HG02678 (cell line): ENCODE measurements at regions not wholly inside any gene's neighbourhood (a gene's known extent, or its start where the extent isn't known, plus 50 kb on each side); places are given as distances from the start of the nearest gene placed in this dataset.
A peak's percentile ranks its signal among the peaks of the same experiment; 100 is the strongest.

ENCODE experiments used
- ATAC-seq: cut with Tn5 transposase; IDR thresholded peaks from one replicate; pipeline ENCODE4 v1.9.1; 2021; ENCODE audit warnings: mild to moderate bottlenecking, moderate library complexity; ENCODE audit not compliant: unreplicated experiment

DNA sequence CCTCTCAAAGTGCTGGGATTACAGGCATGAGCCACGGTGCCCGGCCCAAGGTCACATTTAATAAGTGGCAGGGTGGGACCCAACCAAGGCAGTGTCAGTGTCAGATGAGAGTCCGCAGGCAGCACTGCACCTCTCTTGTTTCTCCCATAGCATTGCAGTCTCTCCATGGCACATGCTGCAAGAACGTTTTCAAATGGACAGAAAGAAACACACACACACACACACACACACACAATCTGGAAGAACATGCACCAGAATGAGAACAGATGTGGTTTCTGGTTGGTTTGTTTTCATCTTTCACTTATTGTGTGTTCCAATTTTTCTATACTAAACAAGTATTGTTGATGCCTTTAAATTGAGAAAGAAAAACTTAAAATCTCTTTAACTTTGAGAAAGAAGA is 126.5 kb downstream of the SYF2 start:
- no peak for ATAC-seq

DNA sequence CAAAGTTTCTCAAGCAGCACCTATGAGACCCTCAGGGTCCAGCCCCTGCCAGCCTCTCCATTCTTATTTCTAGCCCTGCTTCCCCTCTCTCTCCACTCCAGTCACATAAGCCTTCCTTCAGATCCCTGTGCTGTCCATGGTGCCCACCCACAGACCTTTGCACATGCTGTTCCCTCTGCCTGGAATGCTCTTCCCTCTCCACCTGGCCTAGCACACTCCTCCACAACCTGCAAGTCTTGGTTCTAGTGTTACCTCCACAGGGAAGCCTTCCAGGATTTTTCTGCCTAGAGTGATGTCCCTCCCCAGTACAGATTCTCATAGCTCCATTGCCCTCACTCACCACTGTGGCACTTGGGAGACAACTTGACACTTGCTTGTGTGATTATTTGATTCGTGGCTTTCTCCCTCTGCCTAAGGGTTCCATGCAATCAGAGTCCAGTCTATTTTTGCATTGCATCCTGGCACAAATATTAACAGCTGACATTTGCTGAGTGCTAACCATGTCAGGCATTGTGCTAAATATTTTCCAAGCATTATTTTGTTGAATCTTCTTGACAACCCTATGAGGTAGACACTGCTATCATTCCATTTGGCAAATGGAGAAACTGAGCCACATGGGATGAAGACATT is 127.3 kb downstream of the SYF2 start:
- ATAC-seq = no peak

DNA sequence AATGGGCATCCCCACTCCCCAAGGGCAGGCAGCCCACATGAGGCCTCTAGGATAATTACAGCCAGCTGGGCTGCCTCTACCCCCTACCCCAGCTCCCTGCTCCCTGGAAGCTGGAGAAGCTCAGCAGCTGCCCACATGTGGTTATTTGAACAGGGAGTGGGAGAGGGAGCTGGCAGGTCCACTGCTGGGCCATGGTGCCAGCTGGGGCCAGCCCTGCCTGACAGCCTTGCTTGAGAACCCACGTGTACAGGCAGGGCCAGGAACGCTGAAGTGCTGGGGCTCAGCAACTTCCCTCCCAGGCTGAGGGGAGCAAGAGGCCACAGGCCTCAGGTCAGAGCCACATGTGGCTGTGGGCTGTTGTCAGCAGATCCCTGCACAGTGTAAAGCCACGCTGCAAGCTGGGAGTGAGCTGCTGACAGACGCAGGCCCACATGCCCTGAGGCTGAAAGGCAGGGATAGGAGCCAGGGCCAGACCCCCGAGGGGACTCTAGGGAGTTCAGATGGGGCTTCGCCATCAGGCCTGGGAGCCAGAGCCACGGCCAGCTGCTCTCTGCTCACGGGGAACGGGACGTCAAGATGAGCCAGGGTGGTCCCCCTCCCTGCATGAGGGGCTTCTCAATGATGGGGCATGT is 129.0 kb downstream of the SYF2 start:
- no peak for ATAC-seq

DNA sequence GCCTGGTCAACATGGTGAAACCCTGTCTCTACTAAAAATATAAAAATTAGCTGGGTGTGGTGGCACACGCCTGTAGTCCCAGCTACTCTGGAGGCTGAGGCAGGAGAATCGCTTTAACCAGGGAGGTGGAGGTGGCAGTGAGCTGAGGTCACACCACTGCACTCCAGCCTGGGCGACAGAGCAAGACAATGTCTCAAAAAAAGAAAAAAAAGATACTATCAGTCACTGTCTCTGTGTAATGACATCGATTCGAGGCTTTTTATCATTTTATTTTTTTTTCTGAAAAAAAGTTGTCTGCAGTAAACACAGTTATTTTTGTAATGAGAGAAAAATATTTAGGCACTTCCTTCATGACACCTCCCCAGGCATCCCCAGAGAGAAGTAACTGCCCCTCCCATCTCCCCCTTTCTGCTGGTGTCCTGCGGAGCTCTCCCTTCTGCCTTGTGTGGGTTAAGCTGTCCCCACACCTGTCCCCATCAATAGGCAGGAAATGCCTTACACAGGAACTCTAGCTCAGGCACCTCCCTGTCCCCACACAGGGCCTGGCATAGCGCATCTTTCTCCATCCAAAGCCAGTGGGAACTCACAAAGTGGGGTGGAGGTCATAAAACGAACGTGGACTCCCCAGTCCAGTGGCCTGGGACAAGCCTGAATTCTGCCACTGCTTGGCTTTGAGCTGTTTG is 132.0 kb downstream of the SYF2 start:
- ATAC-seq = no peak

DNA sequence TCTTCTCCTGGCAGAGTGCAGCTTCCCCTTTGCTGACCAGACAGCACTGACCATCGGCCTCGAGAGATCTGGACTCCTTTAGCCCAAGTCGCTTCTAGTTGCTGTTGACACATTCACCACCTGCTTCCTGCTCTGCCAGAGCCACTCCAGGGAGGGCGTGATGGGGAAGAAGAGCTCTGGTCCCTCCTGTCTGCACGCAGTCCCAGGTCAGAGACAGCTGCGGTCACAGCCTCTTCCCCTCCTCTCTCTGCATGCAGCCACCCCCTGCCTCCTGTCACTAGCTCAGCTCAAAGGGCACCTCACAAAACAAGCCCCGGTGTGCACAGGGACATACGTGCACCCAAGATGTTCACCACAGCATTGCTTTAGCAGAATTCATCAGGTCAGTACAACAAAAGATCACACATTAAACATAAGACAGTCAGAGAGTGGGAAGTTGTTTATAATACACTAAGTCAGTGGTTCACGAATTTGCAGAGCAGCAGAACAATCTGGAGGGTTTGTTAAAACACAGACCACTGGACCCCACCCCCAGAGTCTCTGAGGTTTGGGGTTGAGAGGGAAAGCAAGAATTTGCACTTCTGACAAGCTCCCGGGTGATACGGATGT is 132.9 kb downstream of the SYF2 start:
- ATAC-seq = peak; percentile 35

DNA sequence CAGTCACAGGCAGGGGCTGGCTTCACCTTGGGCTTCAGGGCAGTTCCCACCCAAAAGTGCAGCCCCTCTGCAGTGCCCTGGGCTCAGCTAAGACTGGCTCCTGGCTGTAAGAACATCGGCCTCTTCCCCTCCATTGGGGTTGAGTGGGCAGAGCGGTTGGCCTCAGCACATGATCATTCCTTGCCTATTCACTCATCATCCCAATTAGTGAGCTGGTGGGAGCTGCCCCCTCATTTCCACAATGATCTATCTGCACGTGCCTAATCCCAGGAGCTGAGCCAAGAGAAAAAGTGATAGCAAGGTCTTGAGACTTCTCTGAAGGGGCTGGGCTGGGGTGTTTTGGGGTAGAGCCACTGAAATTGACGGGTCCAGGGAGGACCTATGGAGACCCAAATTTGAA is 133.6 kb downstream of the SYF2 start:
- no peak for ATAC-seq

DNA sequence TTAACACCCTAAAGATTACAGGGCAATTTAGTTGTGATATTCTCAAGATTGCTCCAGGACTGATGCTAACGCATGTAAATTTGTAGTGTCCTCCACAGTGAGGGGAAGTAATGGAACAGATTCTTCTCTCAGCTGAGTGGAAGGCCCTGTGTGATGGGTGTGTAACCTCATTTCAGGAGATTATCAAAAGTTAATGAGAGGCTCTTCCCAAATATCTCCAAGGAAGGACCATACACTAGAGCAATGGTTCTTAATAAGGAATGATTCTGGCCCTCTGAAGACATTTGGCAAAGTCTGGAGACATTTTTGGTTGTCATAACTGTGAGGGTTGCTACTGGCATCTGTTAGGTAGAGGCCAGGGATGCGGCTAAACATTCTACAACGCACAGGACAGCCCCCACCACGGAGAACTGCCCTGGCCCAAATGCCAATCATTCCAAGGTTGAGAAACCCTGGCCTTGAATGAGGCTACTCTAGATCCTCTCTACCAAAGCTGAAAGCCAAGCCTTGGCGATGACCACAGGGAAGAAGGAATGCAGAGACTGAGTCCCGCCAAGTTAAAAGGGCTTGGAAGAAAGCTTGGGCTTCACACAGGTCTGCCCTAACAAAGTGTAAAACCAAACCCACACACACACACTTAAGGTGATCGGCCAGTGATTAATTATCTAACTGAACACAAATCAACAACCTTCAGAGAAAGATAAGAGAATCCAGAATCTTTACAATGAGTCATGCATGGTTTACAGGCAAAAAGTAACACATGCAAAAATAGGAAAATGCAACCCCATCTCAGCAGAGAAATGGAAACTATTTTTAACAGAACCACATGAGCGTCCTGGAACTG is 135.8 kb downstream of the SYF2 start:
- ATAC-seq = no peak

DNA sequence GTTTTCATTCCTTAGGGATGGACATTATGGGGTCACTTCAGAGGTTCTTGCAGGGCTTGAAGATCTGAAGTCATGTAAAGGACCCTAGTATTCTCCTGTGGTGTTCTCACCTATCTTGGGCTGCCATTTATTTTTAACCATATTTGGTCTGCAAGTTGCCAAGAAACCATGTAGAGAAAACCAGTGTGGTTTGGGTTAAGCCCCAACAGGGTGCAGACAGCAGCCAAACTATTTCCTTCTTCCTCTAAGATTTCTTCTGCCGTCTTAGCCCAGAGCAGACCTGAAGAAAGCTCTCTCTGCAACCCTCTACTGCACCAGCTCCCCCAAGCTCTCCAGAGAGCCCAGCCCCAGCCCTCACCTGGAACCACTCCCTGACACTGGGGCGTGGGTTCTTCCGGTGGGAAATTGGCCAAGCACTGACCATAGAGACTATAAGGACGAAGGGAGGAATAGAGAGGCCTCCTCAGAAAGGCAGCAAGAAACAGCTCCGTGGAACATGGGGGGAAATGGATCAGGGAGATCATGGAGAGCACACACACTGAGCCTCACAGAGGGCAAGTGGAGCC is 136.6 kb downstream of the SYF2 start:
- ATAC-seq = peak; percentile 46

DNA sequence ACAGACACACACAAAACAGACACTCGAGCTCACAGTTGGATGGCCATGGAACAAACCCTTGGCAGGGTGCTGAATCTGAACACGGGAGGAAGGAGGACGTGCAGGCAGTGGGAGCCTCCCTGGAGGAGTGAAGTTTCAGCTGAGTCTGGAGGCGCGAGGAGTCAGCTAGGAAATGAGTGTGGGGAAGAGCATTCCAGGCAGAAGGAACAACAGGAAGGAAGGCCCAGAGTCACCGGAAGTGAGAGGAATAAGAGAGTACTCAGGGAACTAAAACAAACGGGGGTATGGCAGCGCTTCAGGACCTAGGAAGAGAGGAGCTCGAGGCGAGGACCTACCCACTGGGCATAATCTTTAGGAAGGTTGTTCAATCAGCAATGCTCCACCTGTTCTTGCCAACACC is 137.3 kb downstream of the SYF2 start:
- ATAC-seq = no peak

DNA sequence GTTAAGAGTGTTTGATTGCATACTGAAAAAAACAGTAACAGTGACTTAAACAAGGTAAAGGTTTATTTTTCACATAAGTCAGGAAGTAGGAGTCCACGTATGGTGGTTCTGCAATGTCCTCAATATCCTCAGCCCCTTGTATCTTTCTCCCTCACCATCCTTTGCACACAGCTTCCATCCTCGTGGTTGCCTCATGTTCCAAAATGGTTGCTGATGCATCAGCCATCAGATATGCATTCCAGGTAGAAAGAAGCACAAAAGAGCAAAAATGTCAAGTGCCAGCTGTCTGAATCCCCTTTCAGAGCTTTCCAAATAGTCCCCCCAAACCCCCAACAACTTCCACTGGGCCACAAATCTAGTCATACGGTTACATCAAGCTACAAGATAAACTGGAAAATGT is 138.1 kb downstream of the SYF2 start:
- no peak for ATAC-seq

DNA sequence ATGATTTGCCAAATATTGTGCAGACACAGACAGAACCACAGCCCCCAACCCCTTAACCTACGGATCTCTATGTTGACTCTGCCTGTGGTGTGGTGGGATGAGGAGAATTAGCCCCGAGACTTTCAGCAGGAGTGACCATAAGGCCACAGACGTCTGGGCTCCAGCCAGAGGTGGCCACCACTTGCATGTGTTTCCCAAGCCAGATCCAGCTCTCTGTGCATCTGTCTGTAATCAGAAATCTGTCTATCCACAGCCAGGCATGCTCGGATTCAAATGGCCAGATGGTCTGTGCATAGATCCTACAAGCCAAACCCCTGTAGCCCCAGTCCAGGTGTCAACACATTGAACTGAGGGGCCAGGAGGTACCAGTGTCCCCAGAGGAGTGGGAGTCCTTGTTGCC is 140.6 kb downstream of the SYF2 start:
- ATAC-seq = no peak

DNA sequence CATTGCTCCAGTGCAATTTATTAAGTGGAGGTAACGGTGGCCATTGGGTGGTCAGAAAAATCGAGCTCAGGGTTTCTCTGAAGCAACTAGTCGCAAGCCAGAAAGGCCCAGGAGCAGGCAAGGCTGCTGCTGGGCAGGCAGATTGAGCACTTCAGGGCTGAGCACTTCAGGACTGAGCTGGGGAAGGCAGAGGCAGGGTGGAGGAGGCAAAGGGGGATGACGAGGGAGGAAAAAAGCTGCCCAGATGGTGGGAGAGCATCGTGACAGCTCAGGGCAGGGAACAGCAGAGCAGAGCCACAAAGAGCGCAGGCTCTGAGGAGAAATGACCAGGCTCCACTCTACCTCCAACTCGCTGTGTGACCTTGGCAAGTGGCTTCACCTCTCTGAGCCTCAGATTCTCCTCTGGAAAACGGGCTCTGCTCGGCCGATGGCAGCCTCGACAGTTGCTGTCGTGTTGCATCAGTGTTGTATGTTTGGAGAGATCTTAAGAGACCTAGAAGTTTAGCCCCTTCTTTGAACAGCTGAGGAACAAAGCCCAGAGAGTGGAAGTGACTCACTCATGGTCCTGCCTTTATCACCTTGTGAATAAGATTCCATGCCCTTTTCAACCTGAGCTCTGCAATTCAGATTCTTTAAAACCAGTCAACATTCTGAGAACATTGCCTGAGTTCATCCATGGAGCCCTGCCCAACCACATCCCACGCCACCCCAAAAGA is 141.4 kb downstream of the SYF2 start:
- ATAC-seq = no peak

DNA sequence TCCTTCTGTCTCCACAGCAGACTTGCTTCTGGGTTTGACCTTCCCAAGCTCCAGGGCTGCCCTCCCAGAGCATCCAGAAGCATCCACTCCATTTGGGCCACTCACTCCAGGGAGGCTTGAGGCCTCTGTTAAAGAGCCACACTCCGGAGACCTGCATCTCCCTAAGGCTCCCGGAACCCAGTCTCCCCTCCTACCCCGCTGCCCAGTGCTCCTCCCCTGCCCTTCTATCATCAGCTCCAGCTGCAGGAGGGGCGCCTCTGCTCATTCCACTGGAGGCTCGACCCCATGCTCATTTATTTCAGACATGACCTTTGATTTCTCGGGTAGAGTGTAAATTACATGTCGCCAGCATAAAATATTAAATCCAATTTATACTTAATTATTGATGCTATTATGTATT is 142.5 kb downstream of the SYF2 start:
- ATAC-seq = no peak

DNA sequence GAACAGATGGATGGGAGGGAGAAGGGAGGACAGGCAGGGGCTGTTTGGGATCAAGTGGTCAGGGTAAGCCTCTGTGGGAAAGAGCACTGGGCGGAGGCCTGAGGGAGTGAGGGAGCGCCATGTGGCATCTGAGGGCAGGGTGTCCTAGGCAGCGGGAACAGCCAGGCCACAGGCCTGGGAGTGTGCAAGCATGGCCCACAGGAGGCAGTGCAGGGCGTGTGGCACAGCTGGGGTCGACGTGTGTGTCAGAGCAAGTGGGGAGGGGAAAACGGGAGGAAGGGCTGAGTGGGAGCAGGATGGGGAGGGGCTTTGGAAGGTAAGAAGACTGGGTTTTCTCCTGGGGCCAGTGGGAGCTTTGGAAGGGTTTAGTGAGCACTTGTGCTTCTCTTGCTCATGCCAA is 143.4 kb downstream of the SYF2 start:
- no peak for ATAC-seq

DNA sequence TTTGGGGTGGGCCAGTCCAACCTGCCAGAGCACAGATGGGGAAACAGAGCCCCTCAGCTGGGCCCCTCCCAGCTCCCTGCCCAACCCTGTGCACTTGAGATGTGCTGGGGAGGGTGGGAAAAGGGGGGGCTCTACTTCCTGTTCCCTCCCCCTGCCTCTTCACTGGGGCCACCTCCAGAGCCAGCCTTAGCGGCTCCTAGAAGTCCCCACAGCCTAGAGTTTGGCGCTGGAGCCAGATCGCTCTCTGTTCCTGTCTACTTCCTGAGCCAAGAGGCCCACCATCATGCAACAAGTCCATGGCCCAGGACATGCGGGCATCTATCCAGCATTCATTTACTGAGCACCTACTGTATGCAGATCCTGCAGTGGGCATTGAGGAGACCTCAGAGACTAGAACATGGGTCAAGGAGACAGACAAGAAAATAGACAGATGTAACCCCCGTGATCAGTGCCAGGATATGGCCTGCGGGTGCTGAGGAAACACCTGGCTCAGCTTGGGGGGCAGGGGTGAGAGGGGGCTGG is 144.1 kb downstream of the SYF2 start:
- no peak for ATAC-seq

DNA sequence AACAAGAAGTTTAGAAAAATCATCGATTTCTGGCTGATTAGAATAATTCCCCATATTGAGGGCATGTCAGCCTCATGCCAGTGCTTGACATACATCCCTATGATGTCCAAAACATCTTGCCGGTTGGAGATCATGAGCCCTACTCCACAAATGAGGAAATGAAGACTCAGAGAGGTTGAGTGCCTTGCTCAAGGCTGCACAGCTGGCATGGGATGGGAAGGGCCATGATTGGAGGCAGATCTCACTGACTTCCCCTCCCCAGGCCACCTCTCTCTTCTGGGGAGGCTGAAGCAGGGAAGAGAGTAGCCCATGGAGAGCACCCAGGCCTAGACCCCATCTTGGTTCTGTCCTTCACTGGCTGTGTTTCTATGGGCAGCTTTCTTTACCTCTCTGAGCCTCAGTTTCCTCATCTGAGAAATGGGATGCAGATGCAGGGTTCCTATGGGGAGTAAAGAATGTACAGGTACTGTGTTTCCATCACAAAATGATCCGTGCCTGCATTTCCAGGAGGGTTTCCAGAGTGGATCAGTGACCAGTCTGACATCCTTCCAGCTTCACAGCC is 145.7 kb downstream of the SYF2 start:
- no peak for ATAC-seq

DNA sequence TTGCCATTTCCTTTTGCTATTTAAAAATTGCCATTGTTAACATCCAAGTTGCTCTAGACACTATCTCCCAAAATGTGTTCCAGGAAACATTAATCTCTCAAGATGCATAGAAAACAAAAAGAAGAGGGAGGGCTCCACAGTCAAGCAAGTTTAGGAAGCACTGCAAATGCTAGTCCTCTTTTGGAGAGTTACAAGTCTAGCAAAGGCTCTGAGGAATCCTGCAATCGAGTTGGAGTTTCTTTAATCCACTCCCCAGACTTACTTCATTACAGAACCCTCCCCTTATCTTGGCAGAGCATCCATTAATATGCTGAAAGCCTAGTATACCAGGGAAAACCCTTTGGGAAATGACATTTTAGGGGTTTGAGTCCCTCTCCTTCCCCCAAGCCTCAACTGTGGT is 147.9 kb downstream of the SYF2 start:
- ATAC-seq = no peak

DNA sequence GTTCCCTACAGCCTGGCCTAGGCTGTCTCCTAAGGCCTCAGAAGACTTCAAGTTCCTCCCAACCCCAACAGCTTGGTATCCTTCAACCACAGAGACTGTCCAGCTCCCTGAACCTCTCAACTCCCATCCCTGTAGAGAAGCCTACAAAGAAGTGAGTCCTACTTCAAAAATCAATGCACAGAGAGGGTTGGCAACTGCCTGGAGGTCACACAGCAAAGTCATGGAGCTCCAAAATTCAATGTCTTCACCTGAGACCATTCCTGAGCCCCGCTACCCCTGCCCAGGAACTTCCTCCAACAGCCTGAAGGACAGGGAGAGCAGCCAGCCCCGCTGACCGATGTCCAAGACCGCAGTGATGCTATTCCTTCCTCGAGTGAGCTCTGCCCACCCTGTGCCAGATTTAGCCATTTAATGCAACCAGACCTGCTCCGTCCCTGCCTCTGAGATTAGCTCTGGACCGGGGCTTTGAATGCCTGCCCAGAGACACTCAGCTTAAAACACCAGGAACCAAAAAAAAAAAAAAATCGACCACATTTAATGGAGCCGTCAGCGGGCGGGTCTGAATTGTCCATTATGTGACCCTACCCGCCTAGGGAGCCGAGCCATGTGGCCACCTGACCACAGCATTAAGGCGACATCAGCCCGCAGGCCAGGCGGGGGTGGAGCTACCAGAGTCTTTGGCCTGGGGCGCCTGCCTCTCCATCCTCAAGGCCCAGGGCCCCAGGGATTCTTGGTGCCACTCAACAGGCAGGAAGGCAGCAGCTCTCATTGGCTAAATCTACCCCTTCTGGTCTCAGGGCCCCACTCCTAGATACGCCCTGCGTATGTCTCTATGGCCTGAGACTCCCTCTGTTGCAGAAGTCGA is 148.6 kb downstream of the SYF2 start:
- no peak for ATAC-seq

DNA sequence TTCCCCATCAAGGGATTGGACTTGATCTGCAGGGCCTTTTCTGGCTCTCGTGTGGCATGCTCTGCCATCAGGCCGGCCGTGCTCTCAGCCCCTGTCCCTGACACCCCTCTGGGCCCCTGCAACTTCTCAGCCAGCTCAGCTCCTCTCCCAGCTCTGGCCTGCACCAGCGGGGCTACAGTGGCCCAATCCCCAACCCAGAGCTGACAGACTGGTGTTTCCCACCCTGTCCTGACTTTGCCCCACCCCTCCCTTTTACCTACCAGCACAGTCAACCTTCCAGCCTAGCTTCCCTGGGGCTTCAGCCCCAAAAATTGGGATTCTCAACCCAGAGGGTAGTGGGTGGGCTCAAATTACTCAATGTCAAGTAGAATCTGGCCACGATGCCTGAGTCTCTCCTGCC is 149.3 kb downstream of the SYF2 start:
- no peak for ATAC-seq
